ENCODE measurements at regions not wholly inside any gene's neighbourhood (a gene's known extent, or its start where the extent isn't known, plus 50 kb on each side); places are given as distances from the start of the nearest gene placed in this dataset.
"Not testable (repeated sequence)": the region's sequence is repeated elsewhere in the genome, so short reads cannot be mapped to it uniquely, and the experiment has no call there.

GRCh38 chr5:124185716-124186115 is 560.7 kb downstream of the ZNF608 start:
- DNase-seq (ENCODE audit: low read depth in 2 of 2): no peak

- no peak for DNase-seq (ENCODE audit: low read depth in 2 of 2)
Observed at GRCh38 chr5:124182133-124182532, 564.3 kb downstream of the ZNF608 start.

- no peak for DNase-seq (ENCODE audit: low read depth in 2 of 2)
Observed at GRCh38 chr5:124180875-124181461, 565.5 kb downstream of the ZNF608 start.

GRCh38 chr5:124180299-124180874 is 566.1 kb downstream of the ZNF608 start:
- no peak for DNase-seq (ENCODE audit: low read depth in 2 of 2)

GRCh38 chr5:124179819-124180218 is 566.6 kb downstream of the ZNF608 start:
- DNase-seq (ENCODE audit: low read depth in 2 of 2): no peak

- DNase-seq (ENCODE audit: low read depth in 2 of 2): no peak
Observed at GRCh38 chr5:124178050-124178449, 568.4 kb downstream of the ZNF608 start.

GRCh38 chr5:124176692-124177091 is 569.7 kb downstream of the ZNF608 start:
- no peak for DNase-seq (ENCODE audit: low read depth in 2 of 2)

GRCh38 chr5:124173386-124173785 is 573.1 kb downstream of the ZNF608 start:
- DNase-seq (ENCODE audit: low read depth in 2 of 2): no peak

GRCh38 chr5:124172389-124173003 is 573.9 kb downstream of the ZNF608 start:
- no peak for DNase-seq (ENCODE audit: low read depth in 2 of 2)

GRCh38 chr5:124168093-124168492 is 578.3 kb downstream of the ZNF608 start:
- not testable (repeated sequence) for DNase-seq (ENCODE audit: low read depth in 2 of 2)

GRCh38 chr5:124162767-124163532 is 583.5 kb downstream of the ZNF608 start:
- peak in 1 of 2 donors; percentile 15 for DNase-seq (ENCODE audit: low read depth in 2 of 2)

- DNase-seq (ENCODE audit: low read depth in 2 of 2): no peak
Observed at GRCh38 chr5:124161266-124161665, 585.2 kb downstream of the ZNF608 start.

- DNase-seq (ENCODE audit: low read depth in 2 of 2): no peak
Observed at GRCh38 chr5:124160265-124160664, 586.2 kb downstream of the ZNF608 start.

GRCh38 chr5:124157320-124157719 is 589.1 kb downstream of the ZNF608 start:
- peak in 1 of 2 donors; percentile 2 for DNase-seq (ENCODE audit: low read depth in 2 of 2)

GRCh38 chr5:124156415-124156996 is 589.9 kb downstream of the ZNF608 start:
- DNase-seq (ENCODE audit: low read depth in 2 of 2): peak in 1 of 2 donors; percentile 62

GRCh38 chr5:124154714-124155113 is 591.7 kb downstream of the ZNF608 start:
- no peak for DNase-seq (ENCODE audit: low read depth in 2 of 2)

- no peak for DNase-seq (ENCODE audit: low read depth in 2 of 2)
Observed at GRCh38 chr5:124153588-124153987, 592.9 kb downstream of the ZNF608 start.

GRCh38 chr5:124148574-124148973 is 597.9 kb downstream of the ZNF608 start:
- no peak for DNase-seq (ENCODE audit: low read depth in 2 of 2)

- no peak for DNase-seq (ENCODE audit: low read depth in 2 of 2)
Observed at GRCh38 chr5:124140060-124140459, 606.4 kb downstream of the ZNF608 start.

GRCh38 chr5:124139477-124139876 is 607.0 kb downstream of the ZNF608 start:
- no peak for DNase-seq (ENCODE audit: low read depth in 2 of 2)

GRCh38 chr5:124136609-124137008 is 609.8 kb downstream of the ZNF608 start:
- no peak for DNase-seq (ENCODE audit: low read depth in 2 of 2)

GRCh38 chr5:124134941-124135340 is 611.5 kb downstream of the ZNF608 start:
- no peak for DNase-seq (ENCODE audit: low read depth in 2 of 2)

Measured in dermis microvascular lymphatic vessel endothelial cell (primary cell).